Spleen (tissue), 11 donors: ENCODE measurements at regions not wholly inside any gene's neighbourhood (a gene's known extent, or its start where the extent isn't known, plus 50 kb on each side); places are given as distances from the start of the nearest gene placed in this dataset.

Experiments used
- DNase-seq: peaks from one replicate; pipeline ENCODE4 v3.0.0-alpha.2; 2020
- H3K27ac ChIP-seq, 8 donors: fragments of 200-600 bp; sonication (generic) in 7 of 8; 1 replicate in 4 of 8; 2 replicates in 4 of 8; pipeline versions ENCODE4 v1.5.0 to v1.8.0; 2016 to 2021; ENCODE audit warnings: inconsistent platforms in 4 of 8, mild to moderate bottlenecking in 4 of 8, moderate library complexity in 1 of 8
- H3K27me3 ChIP-seq, 7 donors: fragments of 200-600 bp; sonication (generic) in 6 of 7; replicated peaks in 1 of 7; 1 replicate in 4 of 7; 2 replicates in 3 of 7; pipeline versions ENCODE4 v1.5.0 to v1.8.0; 2016 to 2021; ENCODE audit warnings: inconsistent platforms in 3 of 7, mild to moderate bottlenecking in 1 of 7
- H3K36me3 ChIP-seq, 6 donors: fragments of 200-600 bp; sonication (generic) in 5 of 6; 1 replicate in 4 of 6; 2 replicates in 2 of 6; pipeline versions ENCODE4 v1.5.0 to v1.8.0; 2016 to 2021; ENCODE audit warnings: inconsistent platforms in 2 of 6
- H3K4me1 ChIP-seq, 6 donors: fragments of 200-600 bp; sonication (generic) in 5 of 6; 1 replicate in 3 of 6; 2 replicates in 3 of 6; pipeline versions ENCODE4 v1.5.0 to v1.8.0; 2016 to 2021; ENCODE audit warnings: inconsistent platforms in 3 of 6
- H3K4me3 ChIP-seq, 8 donors: fragments of 200-600 bp; sonication (generic) in 7 of 8; 1 replicate in 4 of 8; 2 replicates in 4 of 8; pipeline versions ENCODE4 v1.5.0 to v1.8.0; 2016 to 2021; ENCODE audit warnings: inconsistent platforms in 4 of 8, mild to moderate bottlenecking in 4 of 8, moderate library complexity in 2 of 8
- H3K9me3 ChIP-seq, 8 donors: fragments of 200-600 bp; sonication (generic) in 7 of 8; 1 replicate in 4 of 8; 2 replicates in 4 of 8; pipeline versions ENCODE4 v1.5.0 to v1.8.0; 2016 to 2021; ENCODE audit warnings: inconsistent platforms in 4 of 8
- POLR2A ChIP-seq, 3 donors: fragments of 450-650 bp; IDR thresholded peaks; one replicate each; pipeline ENCODE4 v1.5.1; 2017; ENCODE audit warnings: antibody characterized with exemption in 3 of 3, mild to moderate bottlenecking in 1 of 3
- POLR2AphosphoS5 ChIP-seq, 3 donors: sonication (generic); formaldehyde crosslinking; IDR thresholded peaks; one replicate each; pipeline ENCODE4 v1.5.1; 2017; ENCODE audit warnings: antibody characterized with exemption in 3 of 3
- WGBS, 5 donors: extraction: QIAGEN DNeasy Blood & Tissue Kit in 3 of 5; methylation state at CpG; one replicate each; pipeline versions ENCODE4 v1.1.5 to v1.1.7; 2013 to 2018; 5-methylcytosine and 5-hydroxymethylcytosine counted together
- intact Hi-C: fragments of 100-400 bp; cut with DNase I; formaldehyde crosslinking; loops from one replicate; pipeline ENCODE4 v1.15.0; 2023; ENCODE audit warnings: low total_unique reads
- TF ChIP-seq, protein P1 (sequence below), 11 experiments: fragments of 200-600 bp in 7 of 11; fragments of 450-650 bp in 4 of 11; sonication (generic) in 4 of 11; IDR thresholded peaks in 8 of 11; conservative IDR thresholded peaks in 3 of 11; 1 replicate in 7 of 11; 2 replicates in 4 of 11; pipeline versions ENCODE4 v1.4.0 to v1.8.0; 2016 to 2021; ENCODE audit warnings: antibody characterized with exemption in 11 of 11, inconsistent platforms in 4 of 11, mild to moderate bottlenecking in 1 of 11
- donor health status: healthy with polysubstance abuse.
- donor health status: DM: no; HTN: no; CAD: no; lungs with moderate emphysema.
- donor health status: DM: no; HTN: no; CAD: no.
- donor health status: Bipolar disorder and iron deficiency.
- donor health status: healthy.
- donor health status: DM: no; HTN: no; CAD: no.
- donor health status: DM: yes; HTN: yes; CAD: no.

DNA sequence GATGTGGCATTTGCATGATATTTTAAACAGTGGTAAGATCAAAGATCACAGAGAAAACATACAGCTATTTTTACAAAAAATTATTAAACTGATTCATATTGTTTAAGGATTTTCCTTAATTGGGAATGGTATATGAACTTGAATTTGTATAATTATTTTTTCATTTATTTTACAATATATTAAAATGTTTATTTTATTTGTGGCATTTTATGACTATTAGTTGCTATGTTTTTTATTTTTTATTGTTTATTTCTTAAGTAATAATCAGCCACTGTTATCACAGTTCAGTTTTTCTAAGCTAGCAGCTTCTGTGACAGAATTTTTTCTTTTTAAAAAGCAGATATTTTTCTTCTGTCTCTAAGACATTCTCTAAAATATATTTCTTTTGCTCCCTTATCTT, 387.0 kb upstream of the KHDRBS2 start:
- intact Hi-C loops = no loop called here
- H3K27ac ChIP-seq = no peak overlapping the region
- TF ChIP-seq, protein P1, sequence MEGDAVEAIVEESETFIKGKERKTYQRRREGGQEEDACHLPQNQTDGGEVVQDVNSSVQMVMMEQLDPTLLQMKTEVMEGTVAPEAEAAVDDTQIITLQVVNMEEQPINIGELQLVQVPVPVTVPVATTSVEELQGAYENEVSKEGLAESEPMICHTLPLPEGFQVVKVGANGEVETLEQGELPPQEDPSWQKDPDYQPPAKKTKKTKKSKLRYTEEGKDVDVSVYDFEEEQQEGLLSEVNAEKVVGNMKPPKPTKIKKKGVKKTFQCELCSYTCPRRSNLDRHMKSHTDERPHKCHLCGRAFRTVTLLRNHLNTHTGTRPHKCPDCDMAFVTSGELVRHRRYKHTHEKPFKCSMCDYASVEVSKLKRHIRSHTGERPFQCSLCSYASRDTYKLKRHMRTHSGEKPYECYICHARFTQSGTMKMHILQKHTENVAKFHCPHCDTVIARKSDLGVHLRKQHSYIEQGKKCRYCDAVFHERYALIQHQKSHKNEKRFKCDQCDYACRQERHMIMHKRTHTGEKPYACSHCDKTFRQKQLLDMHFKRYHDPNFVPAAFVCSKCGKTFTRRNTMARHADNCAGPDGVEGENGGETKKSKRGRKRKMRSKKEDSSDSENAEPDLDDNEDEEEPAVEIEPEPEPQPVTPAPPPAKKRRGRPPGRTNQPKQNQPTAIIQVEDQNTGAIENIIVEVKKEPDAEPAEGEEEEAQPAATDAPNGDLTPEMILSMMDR (IDR thresholded peaks at IDR 0.05 in 8 of 11, conservative IDR thresholded peaks at IDR 0.05 in 3 of 11) = no peak
- no peak for TF ChIP-seq POLR2AphosphoS5 (IDR thresholded peaks at IDR 0.05)
- no peak for TF ChIP-seq POLR2A (IDR thresholded peaks at IDR 0.05)

GRCh38 chr6:62670490-62671223, 384.6 kb upstream of the KHDRBS2 start:
- H3K9me3 ChIP-seq = peaks cover 0 to 8% (median 0%) of the 10 kb centered on the region in 8 donors
- no peaks in the 10 kb centered on the region for H3K27me3 ChIP-seq
- DNase-seq = no peak
- intact Hi-C loops = no loop called here
- H3K27ac ChIP-seq = no peak overlapping the region
- TF ChIP-seq, protein P1 (IDR thresholded peaks at IDR 0.05 in 8 of 11, conservative IDR thresholded peaks at IDR 0.05 in 3 of 11) = no peak
- no peak overlapping the region for H3K4me3 ChIP-seq
- H3K36me3 ChIP-seq = no peaks in the 10 kb centered on the region
- 62 to 77% (median 72%) methylated on average over 2 of the region's 2 CpGs for WGBS, 5 donors
- no peaks in the 10 kb centered on the region for H3K4me1 ChIP-seq

More for the DNA sequence above, 387.0 kb upstream of the KHDRBS2 start:
- H3K4me3 ChIP-seq = no peak overlapping the region
- peaks cover 0 to 27% (median 16%) of the 10 kb centered on the region in 8 donors for H3K9me3 ChIP-seq
- DNase-seq = no peak
- H3K36me3 ChIP-seq = no peaks in the 10 kb centered on the region
- H3K4me1 ChIP-seq = no peaks in the 10 kb centered on the region
- no peaks in the 10 kb centered on the region for H3K27me3 ChIP-seq

- H3K4me3 ChIP-seq = no peak overlapping the region
- DNase-seq = no peak
- intact Hi-C loops = no loop called here
- H3K27ac ChIP-seq = no peak overlapping the region
- no peaks in the 10 kb centered on the region for H3K36me3 ChIP-seq
- H3K9me3 ChIP-seq = peaks cover 0 to 8% (median 0%) of the 10 kb centered on the region in 8 donors
- no peak for TF ChIP-seq POLR2A (IDR thresholded peaks at IDR 0.05)
- TF ChIP-seq POLR2AphosphoS5 (IDR thresholded peaks at IDR 0.05) = no peak
- TF ChIP-seq, protein P1 (IDR thresholded peaks at IDR 0.05 in 8 of 11, conservative IDR thresholded peaks at IDR 0.05 in 3 of 11) = no peak
- no peaks in the 10 kb centered on the region for H3K4me1 ChIP-seq
- no peaks in the 10 kb centered on the region for H3K27me3 ChIP-seq
Observed at GRCh38 chr6:62669831-62670230, 383.8 kb upstream of the KHDRBS2 start.

GRCh38 chr6:62652692-62653328, 366.8 kb upstream of the KHDRBS2 start:
- no peak for DNase-seq
- intact Hi-C loops = no loop called here
- Histone ChIP-seq H3K9me3 (peaks cover 2 to 88% (median 72%) of the 10 kb centered on the region in 8 donors), H3K27ac (no peak overlapping the region), H3K36me3 (no peaks in the 10 kb centered on the region), H3K27me3 (no peaks in the 10 kb centered on the region), H3K4me1 (no peaks in the 10 kb centered on the region), H3K4me3 (no peak overlapping the region)
- WGBS, 5 donors = 78 to 97% (median 83%) methylated on average over 2 of the region's 2 CpGs
- TF ChIP-seq POLR2AphosphoS5 (IDR thresholded peaks at IDR 0.05) = no peak
- no peak for TF ChIP-seq POLR2A (IDR thresholded peaks at IDR 0.05)
- TF ChIP-seq, protein P1 (IDR thresholded peaks at IDR 0.05 in 8 of 11, conservative IDR thresholded peaks at IDR 0.05 in 3 of 11) = no peak
